ENCODE measurements at regions not wholly inside any gene's neighbourhood (a gene's known extent, or its start where the extent isn't known, plus 50 kb on each side); places are given as distances from the start of the nearest gene placed in this dataset.

DNA sequence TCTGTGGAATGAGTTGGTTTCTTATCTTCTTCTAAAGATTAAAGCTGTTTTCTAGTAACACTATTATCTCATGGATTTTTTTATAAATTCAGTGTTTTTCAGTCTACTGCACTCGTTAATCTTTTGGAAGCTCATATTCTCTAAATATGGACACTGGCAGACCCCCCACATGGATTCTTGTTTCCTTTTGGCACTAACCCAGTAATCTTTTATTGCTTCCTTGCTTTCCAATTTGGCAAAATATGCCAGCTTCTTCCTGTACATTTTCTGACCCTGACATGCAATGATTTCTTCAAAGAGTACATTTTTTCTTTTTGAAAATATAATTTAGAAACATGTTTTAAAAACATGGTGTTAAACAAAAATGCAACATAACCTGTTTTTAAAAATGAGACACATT, 474.2 kb upstream of the FTMT start:
- Histone ChIP-seq H3K27me3 (ENCODE audit: control insufficient read depth in 2 of 2, insufficient read depth in 1 of 2, low read length in 1 of 2) (no peaks in the 10 kb centered on the region), H3K4me1 (ENCODE audit: control insufficient read depth in 2 of 2, insufficient read depth in 2 of 2, low read length in 2 of 2) (no peaks in the 10 kb centered on the region), H3K4me3 (ENCODE audit: low read length in 2 of 2) (no peak overlapping the region), H3K36me3 (ENCODE audit: control insufficient read depth in 2 of 2, insufficient read depth in 2 of 2, low read length in 1 of 2) (no peaks in the 10 kb centered on the region), H3K27ac (ENCODE audit: low read depth in 1 of 2, low read length in 1 of 2) (no peak overlapping the region), H3K9me3 (ENCODE audit: control insufficient read depth in 2 of 2, insufficient read depth in 1 of 2, low read length in 1 of 2) (no peaks in the 10 kb centered on the region)
- no peak for DNase-seq (ENCODE audit: low read depth in 6 of 9, low spot score in 9 of 9)
- WGBS, result 67% methylated on average over 1 of the region's 1 CpG

DNA sequence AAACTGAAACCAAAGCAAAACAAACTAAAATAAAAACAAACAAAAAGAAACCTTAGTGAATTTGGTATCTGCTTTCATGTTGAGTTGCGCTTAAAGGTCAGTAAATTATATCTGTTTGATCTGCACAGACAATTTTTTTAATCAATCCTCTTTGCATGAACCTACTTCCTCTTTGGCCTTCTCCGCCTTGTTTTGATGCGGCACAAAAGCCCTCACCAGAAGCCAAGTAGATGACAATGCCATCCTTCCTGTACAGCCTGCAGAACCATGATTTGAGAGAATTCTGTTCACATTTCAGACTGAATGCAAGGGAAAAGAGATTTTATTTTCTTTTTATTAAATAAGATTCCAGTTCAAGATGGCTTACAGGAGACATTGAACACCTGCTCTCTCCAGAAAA, 473.6 kb upstream of the FTMT start:
- Histone ChIP-seq H3K27me3 (ENCODE audit: control insufficient read depth in 2 of 2, insufficient read depth in 1 of 2, low read length in 1 of 2) (no peaks in the 10 kb centered on the region), H3K9me3 (ENCODE audit: control insufficient read depth in 2 of 2, insufficient read depth in 1 of 2, low read length in 1 of 2) (no peaks in the 10 kb centered on the region), H3K36me3 (ENCODE audit: control insufficient read depth in 2 of 2, insufficient read depth in 2 of 2, low read length in 1 of 2) (no peaks in the 10 kb centered on the region), H3K27ac (ENCODE audit: low read depth in 1 of 2, low read length in 1 of 2) (no peak overlapping the region), H3K4me1 (ENCODE audit: control insufficient read depth in 2 of 2, insufficient read depth in 2 of 2, low read length in 2 of 2) (no peaks in the 10 kb centered on the region), H3K4me3 (ENCODE audit: low read length in 2 of 2) (no peak overlapping the region)
- no peak for DNase-seq (ENCODE audit: low read depth in 6 of 9, low spot score in 9 of 9)
- 75% methylated on average over 3 of the region's 3 CpGs for WGBS

GRCh38 chr5:121378559-121379359, 472.9 kb upstream of the FTMT start:
- H3K4me1 ChIP-seq (ENCODE audit: control insufficient read depth in 2 of 2, insufficient read depth in 2 of 2, low read length in 2 of 2), result no peaks in the 10 kb centered on the region
- 92% methylated on average over 3 of the region's 3 CpGs for WGBS
- DNase-seq (ENCODE audit: low read depth in 6 of 9, low spot score in 9 of 9), result no peak

GRCh38 chr5:121380066-121380465, 471.6 kb upstream of the FTMT start:
- H3K4me3 ChIP-seq (ENCODE audit: low read length in 2 of 2), result no peak overlapping the region
- H3K27me3 ChIP-seq (ENCODE audit: control insufficient read depth in 2 of 2, insufficient read depth in 1 of 2, low read length in 1 of 2), result no peaks in the 10 kb centered on the region
- H3K4me1 ChIP-seq (ENCODE audit: control insufficient read depth in 2 of 2, insufficient read depth in 2 of 2, low read length in 2 of 2), result no peaks in the 10 kb centered on the region
- DNase-seq (ENCODE audit: low read depth in 6 of 9, low spot score in 9 of 9), result no peak
- 94% methylated on average over 2 of the region's 2 CpGs for WGBS
- H3K9me3 ChIP-seq (ENCODE audit: control insufficient read depth in 2 of 2, insufficient read depth in 1 of 2, low read length in 1 of 2), result no peaks in the 10 kb centered on the region
- H3K36me3 ChIP-seq (ENCODE audit: control insufficient read depth in 2 of 2, insufficient read depth in 2 of 2, low read length in 1 of 2), result no peaks in the 10 kb centered on the region
- H3K27ac ChIP-seq (ENCODE audit: low read depth in 1 of 2, low read length in 1 of 2), result no peak overlapping the region

More at GRCh38 chr5:121378559-121379359, 472.9 kb upstream of the FTMT start:
- H3K9me3 ChIP-seq (ENCODE audit: control insufficient read depth in 2 of 2, insufficient read depth in 1 of 2, low read length in 1 of 2), result no peaks in the 10 kb centered on the region
- H3K27me3 ChIP-seq (ENCODE audit: control insufficient read depth in 2 of 2, insufficient read depth in 1 of 2, low read length in 1 of 2), result no peaks in the 10 kb centered on the region
- H3K36me3 ChIP-seq (ENCODE audit: control insufficient read depth in 2 of 2, insufficient read depth in 2 of 2, low read length in 1 of 2), result no peaks in the 10 kb centered on the region
- no peak overlapping the region for H3K27ac ChIP-seq (ENCODE audit: low read depth in 1 of 2, low read length in 1 of 2)
- no peak overlapping the region for H3K4me3 ChIP-seq (ENCODE audit: low read length in 2 of 2)

GRCh38 chr5:121384359-121384758, 467.3 kb upstream of the FTMT start:
- H3K27ac ChIP-seq (ENCODE audit: low read depth in 1 of 2, low read length in 1 of 2), result no peak overlapping the region
- H3K4me1 ChIP-seq (ENCODE audit: control insufficient read depth in 2 of 2, insufficient read depth in 2 of 2, low read length in 2 of 2), result no peaks in the 10 kb centered on the region
- no peak overlapping the region for H3K4me3 ChIP-seq (ENCODE audit: low read length in 2 of 2)
- 90% methylated on average over 5 of the region's 5 CpGs for WGBS
- no peaks in the 10 kb centered on the region for H3K27me3 ChIP-seq (ENCODE audit: control insufficient read depth in 2 of 2, insufficient read depth in 1 of 2, low read length in 1 of 2)
- H3K36me3 ChIP-seq (ENCODE audit: control insufficient read depth in 2 of 2, insufficient read depth in 2 of 2, low read length in 1 of 2), result no peaks in the 10 kb centered on the region
- H3K9me3 ChIP-seq (ENCODE audit: control insufficient read depth in 2 of 2, insufficient read depth in 1 of 2, low read length in 1 of 2), result no peaks in the 10 kb centered on the region
- no peak for DNase-seq (ENCODE audit: low read depth in 6 of 9, low spot score in 9 of 9)

DNA sequence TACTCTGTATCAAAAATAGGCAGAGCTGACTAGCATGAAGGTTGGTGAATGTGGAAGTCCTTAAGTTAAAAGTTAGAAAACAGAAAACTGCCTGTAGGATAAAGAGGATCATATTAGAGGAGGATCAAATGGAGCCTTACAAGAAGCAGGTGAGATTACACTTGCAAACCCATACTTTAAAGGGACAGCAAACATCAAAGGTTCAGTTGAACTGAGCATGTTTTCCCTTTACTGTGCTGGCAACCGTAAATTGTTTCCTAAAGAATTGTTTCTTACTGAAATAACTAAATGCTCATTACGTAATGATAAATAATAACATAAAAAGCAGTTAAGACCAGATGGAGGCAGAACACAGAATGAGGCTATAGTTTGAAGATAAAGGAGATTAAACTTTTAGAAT, 465.3 kb upstream of the FTMT start:
- WGBS, result 47% methylated on average over 2 of the region's 2 CpGs
- Histone ChIP-seq H3K27ac (ENCODE audit: low read depth in 1 of 2, low read length in 1 of 2) (no peak overlapping the region), H3K9me3 (ENCODE audit: control insufficient read depth in 2 of 2, insufficient read depth in 1 of 2, low read length in 1 of 2) (no peaks in the 10 kb centered on the region), H3K36me3 (ENCODE audit: control insufficient read depth in 2 of 2, insufficient read depth in 2 of 2, low read length in 1 of 2) (no peaks in the 10 kb centered on the region), H3K4me1 (ENCODE audit: control insufficient read depth in 2 of 2, insufficient read depth in 2 of 2, low read length in 2 of 2) (no peaks in the 10 kb centered on the region), H3K27me3 (ENCODE audit: control insufficient read depth in 2 of 2, insufficient read depth in 1 of 2, low read length in 1 of 2) (no peaks in the 10 kb centered on the region), H3K4me3 (ENCODE audit: low read length in 2 of 2) (no peak overlapping the region)
- no peak for DNase-seq (ENCODE audit: low read depth in 6 of 9, low spot score in 9 of 9)

GRCh38 chr5:121396716-121397115, 455.0 kb upstream of the FTMT start:
- no peak for DNase-seq (ENCODE audit: low read depth in 6 of 9, low spot score in 9 of 9)
- Histone ChIP-seq H3K27me3 (ENCODE audit: control insufficient read depth in 2 of 2, insufficient read depth in 1 of 2, low read length in 1 of 2) (no peaks in the 10 kb centered on the region), H3K27ac (ENCODE audit: low read depth in 1 of 2, low read length in 1 of 2) (no peak overlapping the region), H3K4me1 (ENCODE audit: control insufficient read depth in 2 of 2, insufficient read depth in 2 of 2, low read length in 2 of 2) (no peaks in the 10 kb centered on the region), H3K36me3 (ENCODE audit: control insufficient read depth in 2 of 2, insufficient read depth in 2 of 2, low read length in 1 of 2) (no peaks in the 10 kb centered on the region), H3K4me3 (ENCODE audit: low read length in 2 of 2) (no peak overlapping the region), H3K9me3 (ENCODE audit: control insufficient read depth in 2 of 2, insufficient read depth in 1 of 2, low read length in 1 of 2) (no peaks in the 10 kb centered on the region)

- no peaks in the 10 kb centered on the region for H3K36me3 ChIP-seq (ENCODE audit: control insufficient read depth in 2 of 2, insufficient read depth in 2 of 2, low read length in 1 of 2)
- H3K27me3 ChIP-seq (ENCODE audit: control insufficient read depth in 2 of 2, insufficient read depth in 1 of 2, low read length in 1 of 2), result no peaks in the 10 kb centered on the region
- H3K4me1 ChIP-seq (ENCODE audit: control insufficient read depth in 2 of 2, insufficient read depth in 2 of 2, low read length in 2 of 2), result no peaks in the 10 kb centered on the region
- no peak for DNase-seq (ENCODE audit: low read depth in 6 of 9, low spot score in 9 of 9)
- H3K4me3 ChIP-seq (ENCODE audit: low read length in 2 of 2), result no peak overlapping the region
- no peak overlapping the region for H3K27ac ChIP-seq (ENCODE audit: low read depth in 1 of 2, low read length in 1 of 2)
- 79% methylated on average over 1 of the region's 1 CpG for WGBS
- H3K9me3 ChIP-seq (ENCODE audit: control insufficient read depth in 2 of 2, insufficient read depth in 1 of 2, low read length in 1 of 2), result no peaks in the 10 kb centered on the region
Measured at GRCh38 chr5:121399879-121400278, 451.8 kb upstream of the FTMT start.

- Histone ChIP-seq H3K9me3 (ENCODE audit: control insufficient read depth in 2 of 2, insufficient read depth in 1 of 2, low read length in 1 of 2) (no peaks in the 10 kb centered on the region), H3K27me3 (ENCODE audit: control insufficient read depth in 2 of 2, insufficient read depth in 1 of 2, low read length in 1 of 2) (no peaks in the 10 kb centered on the region), H3K27ac (ENCODE audit: low read depth in 1 of 2, low read length in 1 of 2) (no peak overlapping the region), H3K36me3 (ENCODE audit: control insufficient read depth in 2 of 2, insufficient read depth in 2 of 2, low read length in 1 of 2) (no peaks in the 10 kb centered on the region), H3K4me3 (ENCODE audit: low read length in 2 of 2) (no peak overlapping the region), H3K4me1 (ENCODE audit: control insufficient read depth in 2 of 2, insufficient read depth in 2 of 2, low read length in 2 of 2) (no peaks in the 10 kb centered on the region)
- DNase-seq (ENCODE audit: low read depth in 6 of 9, low spot score in 9 of 9), result no peak
- 89% methylated on average over 1 of the region's 1 CpG for WGBS
Measured at GRCh38 chr5:121408778-121409177, 442.9 kb upstream of the FTMT start.

Data from thymus (tissue), 11 donors.